Retinal pigment epithelial cell (primary cell): ENCODE measurements at regions not wholly inside any gene's neighbourhood (a gene's known extent, or its start where the extent isn't known, plus 50 kb on each side); places are given as distances from the start of the nearest gene placed in this dataset.

ENCODE experiments used
- DNase-seq: peaks from one replicate; pipeline ENCODE4 v3.0.0-alpha.2; 2010; ENCODE audit warnings: low read depth
- H3K4me3 ChIP-seq: 2 replicates; pipeline ENCODE4 v1.5.1; 2011; ENCODE audit warnings: mild to moderate bottlenecking, low read length, control low read depth, moderate library complexity
- TF ChIP-seq, protein P1 (sequence below): conservative IDR thresholded peaks from 2 replicates; pipeline ENCODE4 v1.5.1; 2011; ENCODE audit warnings: low read depth, low read length, control low read depth, inconsistent platforms

DNA sequence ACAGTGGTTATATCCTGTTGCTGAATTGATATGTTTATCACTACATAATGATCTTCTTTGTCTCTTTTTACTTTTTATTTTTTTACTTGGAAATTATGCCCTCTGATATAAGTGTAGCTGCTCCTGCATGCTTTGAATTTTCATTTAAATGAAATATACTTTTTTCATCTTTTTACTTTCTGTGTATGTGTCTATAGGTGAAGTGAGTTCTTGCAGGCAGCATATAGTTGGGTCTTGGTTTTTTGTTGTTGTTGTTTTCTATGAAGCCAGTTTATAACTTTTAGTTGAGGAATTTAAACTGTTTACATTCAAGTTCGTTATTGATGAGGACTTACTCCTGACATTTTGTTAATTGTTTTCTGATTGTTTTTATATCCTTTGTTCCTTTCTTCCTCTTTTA is 103.1 kb upstream of the DOK5 start:
- no peak for DNase-seq
- TF ChIP-seq, protein P1, sequence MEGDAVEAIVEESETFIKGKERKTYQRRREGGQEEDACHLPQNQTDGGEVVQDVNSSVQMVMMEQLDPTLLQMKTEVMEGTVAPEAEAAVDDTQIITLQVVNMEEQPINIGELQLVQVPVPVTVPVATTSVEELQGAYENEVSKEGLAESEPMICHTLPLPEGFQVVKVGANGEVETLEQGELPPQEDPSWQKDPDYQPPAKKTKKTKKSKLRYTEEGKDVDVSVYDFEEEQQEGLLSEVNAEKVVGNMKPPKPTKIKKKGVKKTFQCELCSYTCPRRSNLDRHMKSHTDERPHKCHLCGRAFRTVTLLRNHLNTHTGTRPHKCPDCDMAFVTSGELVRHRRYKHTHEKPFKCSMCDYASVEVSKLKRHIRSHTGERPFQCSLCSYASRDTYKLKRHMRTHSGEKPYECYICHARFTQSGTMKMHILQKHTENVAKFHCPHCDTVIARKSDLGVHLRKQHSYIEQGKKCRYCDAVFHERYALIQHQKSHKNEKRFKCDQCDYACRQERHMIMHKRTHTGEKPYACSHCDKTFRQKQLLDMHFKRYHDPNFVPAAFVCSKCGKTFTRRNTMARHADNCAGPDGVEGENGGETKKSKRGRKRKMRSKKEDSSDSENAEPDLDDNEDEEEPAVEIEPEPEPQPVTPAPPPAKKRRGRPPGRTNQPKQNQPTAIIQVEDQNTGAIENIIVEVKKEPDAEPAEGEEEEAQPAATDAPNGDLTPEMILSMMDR, result no peak
- no peak overlapping the region for H3K4me3 ChIP-seq

DNA sequence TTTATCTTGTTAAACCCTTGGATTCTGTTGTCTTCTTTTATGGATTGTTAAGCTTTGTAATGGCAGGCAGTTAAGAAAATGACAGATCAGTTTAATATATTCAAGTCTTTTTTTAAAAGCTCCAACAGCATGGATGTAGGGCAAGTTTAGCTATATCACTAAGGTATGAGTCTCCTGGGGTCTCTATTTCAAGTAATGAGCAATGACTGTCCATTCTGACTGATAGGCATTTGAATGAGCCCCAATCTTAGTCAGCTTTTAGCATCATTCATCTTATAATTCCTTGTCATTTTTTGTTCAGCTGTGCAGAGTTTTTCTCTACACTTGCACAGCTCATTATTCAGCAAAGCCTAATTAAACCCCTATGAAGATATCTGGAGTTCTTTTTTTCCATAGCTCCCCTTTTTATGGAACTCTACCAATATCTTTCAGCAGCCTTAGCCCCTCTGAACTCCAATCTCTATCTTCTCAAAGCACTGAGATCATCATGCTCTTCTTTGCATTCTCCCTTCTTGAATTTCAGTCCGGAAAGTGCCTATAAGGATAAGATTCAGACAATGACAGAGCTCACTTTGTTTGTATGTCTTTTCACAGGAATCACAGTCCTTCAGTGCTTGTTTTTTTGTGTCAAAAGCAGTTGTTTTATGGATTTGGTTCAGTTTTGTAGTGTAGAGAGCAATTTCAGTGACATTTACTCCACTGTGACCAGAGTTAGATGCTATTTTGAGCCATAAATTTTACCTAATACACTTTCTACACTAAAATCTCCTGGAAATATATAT is 97.2 kb upstream of the DOK5 start:
- no peak overlapping the region for H3K4me3 ChIP-seq
- DNase-seq, result no peak
- TF ChIP-seq, protein P1, result no peak

DNA sequence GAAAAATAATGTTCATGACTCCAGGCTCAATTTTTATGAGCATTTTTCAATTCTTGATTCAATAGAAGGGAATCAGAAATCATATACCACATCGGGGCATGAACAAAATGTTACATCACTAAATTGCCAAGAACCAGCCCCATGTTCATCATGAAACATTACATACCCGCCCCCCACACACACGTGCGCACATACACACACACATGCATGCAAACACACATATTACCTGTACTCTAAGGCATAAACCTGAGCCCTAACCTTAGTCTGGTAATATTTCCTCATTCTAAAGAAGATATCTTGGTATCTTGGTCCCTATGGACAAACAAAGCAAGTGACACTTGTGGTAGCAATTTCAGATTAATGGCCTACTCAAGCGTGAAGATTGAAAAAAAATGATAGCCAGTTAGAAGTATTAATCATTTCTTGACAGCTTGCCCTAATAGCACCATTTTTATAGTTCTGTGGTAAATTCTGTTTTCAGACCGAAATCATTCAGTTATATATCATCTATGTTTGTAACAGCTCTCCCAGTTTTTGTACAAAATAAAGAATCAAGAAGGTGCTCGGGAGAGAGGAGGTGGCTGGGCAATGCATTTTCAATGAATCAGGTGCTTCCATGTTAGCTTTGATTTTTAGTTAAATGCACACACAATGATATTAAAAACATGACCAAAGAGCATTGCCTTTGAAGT is 95.4 kb upstream of the DOK5 start:
- no peak for DNase-seq
- no peak overlapping the region for H3K4me3 ChIP-seq
- TF ChIP-seq, protein P1, result no peak

DNA sequence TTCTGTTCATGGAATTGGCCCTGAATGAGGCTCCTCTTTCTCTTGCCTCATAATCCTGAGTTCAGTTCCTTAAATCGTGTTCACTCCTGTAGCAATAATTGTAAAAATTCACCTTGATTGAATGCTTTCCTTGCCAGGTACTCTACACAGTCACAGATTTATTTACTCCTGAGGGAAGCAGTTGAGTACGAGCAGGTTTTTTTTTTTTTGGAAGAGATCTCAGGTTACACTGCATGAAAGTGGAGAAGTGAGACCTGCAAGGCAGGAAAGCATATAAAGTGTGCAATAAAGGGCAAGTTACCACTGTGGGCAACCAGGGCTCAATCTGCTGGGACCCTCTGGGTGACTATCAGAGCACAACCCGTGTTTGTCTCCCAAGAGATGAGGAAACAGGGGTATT is 93.0 kb upstream of the DOK5 start:
- DNase-seq, result no peak
- TF ChIP-seq, protein P1, result no peak

DNA sequence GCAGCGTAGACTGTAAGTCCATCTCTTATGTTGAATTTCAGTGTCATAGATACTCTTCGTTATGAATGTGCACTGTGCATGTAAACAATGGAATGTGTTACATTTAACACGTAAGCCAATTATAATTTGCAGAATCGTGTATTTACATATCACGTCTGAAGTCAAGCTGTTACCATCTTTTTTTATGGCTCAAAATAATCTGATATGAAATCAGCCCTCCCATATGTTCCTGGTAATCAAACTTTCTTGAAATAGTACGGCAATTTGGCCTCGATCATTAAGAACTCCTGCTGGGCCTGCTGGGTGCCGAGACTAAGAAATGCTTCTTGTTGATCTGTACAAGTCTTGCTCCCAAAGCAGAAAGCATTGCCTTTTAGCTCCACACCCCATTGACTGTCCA is 89.6 kb upstream of the DOK5 start:
- TF ChIP-seq, protein P1, result no peak
- H3K4me3 ChIP-seq, result no peak overlapping the region
- no peak for DNase-seq

More for the DNA sequence above, 93.0 kb upstream of the DOK5 start:
- no peak overlapping the region for H3K4me3 ChIP-seq

DNA sequence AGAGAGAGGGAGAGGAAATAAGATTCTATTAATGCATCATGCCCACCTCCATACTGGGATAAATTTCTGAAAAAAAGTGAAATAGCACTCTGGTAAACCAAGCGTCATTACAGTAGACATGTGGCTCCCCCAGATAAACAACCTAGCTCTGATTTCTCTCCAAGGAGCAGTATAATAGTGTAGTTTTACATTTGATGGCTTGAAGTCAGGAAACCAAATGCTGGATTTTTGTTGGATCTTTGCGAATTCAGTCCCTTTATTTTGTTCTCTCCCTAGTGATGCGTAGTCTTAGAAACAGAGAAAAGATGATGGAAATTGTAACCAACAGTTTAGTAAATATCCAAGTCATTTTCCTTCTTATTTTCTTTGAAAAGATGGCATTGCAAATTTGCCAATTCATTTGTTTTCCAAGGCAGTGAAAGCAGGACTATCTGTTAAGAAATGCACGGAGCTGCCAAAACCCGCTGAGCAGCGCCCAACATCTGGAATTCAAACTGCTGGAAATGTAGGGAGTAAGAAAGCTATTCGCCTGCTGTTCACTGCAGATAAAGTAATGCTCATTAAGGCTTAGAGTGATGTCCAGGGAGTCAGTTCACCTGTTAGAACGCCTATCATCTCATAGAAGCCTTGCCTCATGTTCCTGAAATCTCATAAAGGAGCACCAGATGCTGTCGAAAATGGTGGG is 85.7 kb upstream of the DOK5 start:
- TF ChIP-seq, protein P1, result no peak
- no peak overlapping the region for H3K4me3 ChIP-seq
- DNase-seq, result no peak
